HCT116 (cell line): ENCODE measurements at regions not wholly inside any gene's neighbourhood (a gene's known extent, or its start where the extent isn't known, plus 50 kb on each side); places are given as distances from the start of the nearest gene placed in this dataset.

Experiments used
- ATF3 ChIP-seq: IDR thresholded peaks from 2 replicates; pipeline ENCODE4 v1.6.1; 2012
- CEBPB ChIP-seq: IDR thresholded peaks from 2 replicates; pipeline ENCODE4 v1.6.1; 2012; ENCODE audit warnings: low read depth
- CTCF ChIP-seq, 3 experiments: fragments of 200-600 bp in 1 of 3; sonication (generic) in 1 of 3; IDR thresholded peaks in 2 of 3; conservative IDR thresholded peaks in 1 of 3; 2 replicates each; pipeline ENCODE4 v1.5.1; 2012 to 2017; ENCODE audit warnings: low read depth in 2 of 3, low read length in 2 of 3, antibody characterized with exemption in 1 of 3, borderline replicate concordance in 1 of 3, control low read depth in 1 of 3, mild to moderate bottlenecking in 1 of 3, mixed read lengths in 1 of 3, mixed run types in 1 of 3, moderate library complexity in 1 of 3; ENCODE audit not compliant: insufficient read depth in 1 of 3
- EZH2 ChIP-seq: fragments of 200-600 bp; sonication (generic); IDR thresholded peaks from 2 replicates; pipeline ENCODE4 v1.6.1; 2017; ENCODE audit warnings: antibody characterized with exemption, mixed run types
- JUND ChIP-seq: IDR thresholded peaks from 2 replicates; pipeline ENCODE4 v1.6.1; 2012
- POLR2A ChIP-seq: IDR thresholded peaks from 2 replicates; pipeline ENCODE4 v1.7.0; 2011; ENCODE audit warnings: borderline replicate concordance; ENCODE audit not compliant: insufficient read depth, insufficient read length; ENCODE audit errors: extremely low read depth

DNA sequence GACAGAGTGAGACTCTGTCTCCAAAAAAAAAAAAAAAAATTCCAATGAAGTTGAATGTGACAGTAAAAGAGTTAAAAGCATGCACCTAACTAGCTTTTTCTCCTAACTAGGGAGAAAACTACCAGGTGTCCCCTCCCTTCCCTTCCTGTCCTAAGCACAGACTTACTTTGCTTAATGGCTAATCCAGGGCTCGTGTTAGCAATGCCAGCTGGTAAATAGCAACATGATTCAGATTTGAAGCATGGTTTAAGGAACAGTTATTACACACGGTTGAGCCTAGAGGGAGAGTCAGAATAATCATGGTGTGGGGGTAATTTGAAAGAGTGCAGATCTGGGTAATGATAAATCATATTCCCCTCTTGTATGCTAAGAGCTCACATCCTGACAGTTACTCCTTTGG, 338.3 kb downstream of the STIM2 start:
- no peak for TF ChIP-seq ATF3
- no peak for TF ChIP-seq CTCF (IDR thresholded peaks at IDR 0.05 in 2 of 3, conservative IDR thresholded peaks at IDR 0.05 in 1 of 3; ENCODE audit: borderline replicate concordance in 1 of 3, insufficient read depth in 1 of 3, low read depth in 2 of 3, low read length in 2 of 3)
- no peak for TF ChIP-seq POLR2A
- TF ChIP-seq JUND, result no peak
- TF ChIP-seq EZH2, result no peak
- TF ChIP-seq CEBPB, result no peak
